Dermis blood vessel endothelial cell (primary cell): ENCODE measurements at regions not wholly inside any gene's neighbourhood (a gene's known extent, or its start where the extent isn't known, plus 50 kb on each side); places are given as distances from the start of the nearest gene placed in this dataset.
"Not testable (repeated sequence)": the region's sequence is repeated elsewhere in the genome, so short reads cannot be mapped to it uniquely, and the experiment has no call there.

Source experiments
- DNase-seq: peaks from one replicate; pipeline ENCODE4 v3.0.0; 2010

- DNase-seq: no peak
Measured at GRCh38 chr16:59121411-59122261, 387.5 kb upstream of the GOT2 start.

GRCh38 chr16:59116744-59117143, 382.6 kb upstream of the GOT2 start:
- no peak for DNase-seq

GRCh38 chr16:59114790-59115189, 380.7 kb upstream of the GOT2 start:
- no peak for DNase-seq

GRCh38 chr16:59113004-59113670, 379.0 kb upstream of the GOT2 start:
- no peak for DNase-seq

- DNase-seq: no peak
Measured at GRCh38 chr16:59111280-59111679, 377.2 kb upstream of the GOT2 start.

- DNase-seq: peak; percentile 7
Measured at GRCh38 chr16:59108374-59108773, 374.3 kb upstream of the GOT2 start.

GRCh38 chr16:59096682-59097081, 362.6 kb upstream of the GOT2 start:
- DNase-seq: not testable (repeated sequence)

GRCh38 chr16:59090541-59090940, 356.4 kb upstream of the GOT2 start:
- no peak for DNase-seq

- no peak for DNase-seq
Measured at GRCh38 chr16:59088431-59088830, 354.3 kb upstream of the GOT2 start.

- no peak for DNase-seq
Measured at GRCh38 chr16:59087641-59088040, 353.5 kb upstream of the GOT2 start.

GRCh38 chr16:59067205-59067604, 333.1 kb upstream of the GOT2 start:
- DNase-seq: peak; percentile 59

- DNase-seq: no peak
Measured at GRCh38 chr16:59060207-59060606, 326.1 kb upstream of the GOT2 start.

- no peak for DNase-seq
Measured at GRCh38 chr16:59058250-59058649, 324.1 kb upstream of the GOT2 start.

- no peak for DNase-seq
Measured at GRCh38 chr16:59053911-59054310, 319.8 kb upstream of the GOT2 start.

- no peak for DNase-seq
Measured at GRCh38 chr16:59052231-59052630, 318.1 kb upstream of the GOT2 start.

GRCh38 chr16:59048876-59049275, 314.8 kb upstream of the GOT2 start:
- no peak for DNase-seq

- no peak for DNase-seq
Measured at GRCh38 chr16:59047114-59047513, 313.0 kb upstream of the GOT2 start.

- no peak for DNase-seq
Measured at GRCh38 chr16:59046335-59046734, 312.2 kb upstream of the GOT2 start.

GRCh38 chr16:59045501-59045900, 311.4 kb upstream of the GOT2 start:
- DNase-seq: peak; percentile 13

GRCh38 chr16:59044616-59045015, 310.5 kb upstream of the GOT2 start:
- DNase-seq: no peak

GRCh38 chr16:59042301-59042700, 308.2 kb upstream of the GOT2 start:
- no peak for DNase-seq

- DNase-seq: no peak
Measured at GRCh38 chr16:59039066-59039720, 305.1 kb upstream of the GOT2 start.

GRCh38 chr16:59030923-59031485, 296.9 kb upstream of the GOT2 start:
- no peak for DNase-seq
